ENCODE measurements at regions not wholly inside any gene's neighbourhood (a gene's known extent, or its start where the extent isn't known, plus 50 kb on each side); places are given as distances from the start of the nearest gene placed in this dataset.

DNA sequence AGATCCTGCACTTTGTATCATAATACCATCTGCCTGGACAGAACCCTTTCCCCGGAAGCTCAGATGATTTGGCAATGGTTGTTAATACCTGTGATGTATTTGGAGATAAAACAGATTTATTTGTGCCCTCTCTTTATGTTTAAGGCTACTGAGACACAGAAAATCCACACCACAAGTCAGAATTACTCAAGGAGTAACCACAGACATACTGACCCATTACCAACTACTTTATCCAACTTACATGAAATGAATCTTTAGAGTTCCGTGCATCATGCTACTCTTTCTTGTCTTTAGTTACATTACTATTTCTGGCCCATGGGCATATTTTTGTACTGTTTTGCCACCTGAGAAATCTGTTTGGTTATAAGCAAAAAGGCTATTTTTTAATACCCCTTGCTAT is 384.0 kb downstream of the STK39 start:
- TF ChIP-seq ZFP30 (CRISPR knock-in tag; IDR thresholded peaks at IDR 0.05): no peak
- no peak for TF ChIP-seq SNAI2 (CRISPR knock-in tag; IDR thresholded peaks at IDR 0.05)
- no peak for TF ChIP-seq TOX (CRISPR knock-in tag; IDR thresholded peaks at IDR 0.05; ENCODE audit: borderline replicate concordance)
- no peak for TF ChIP-seq ZC3H10 (CRISPR knock-in tag; IDR thresholded peaks at IDR 0.05)
- TF ChIP-seq ARNTL (CRISPR knock-in tag; IDR thresholded peaks at IDR 0.05; ENCODE audit: borderline replicate concordance, low read depth): no peak
- no peak for TF ChIP-seq OSR1 (CRISPR knock-in tag; IDR thresholded peaks at IDR 0.05)
- TF ChIP-seq ZNF565 (CRISPR knock-in tag; conservative IDR thresholded peaks at IDR 0.05; ENCODE audit: low read depth): no peak
- ATAC-seq: no peak

DNA sequence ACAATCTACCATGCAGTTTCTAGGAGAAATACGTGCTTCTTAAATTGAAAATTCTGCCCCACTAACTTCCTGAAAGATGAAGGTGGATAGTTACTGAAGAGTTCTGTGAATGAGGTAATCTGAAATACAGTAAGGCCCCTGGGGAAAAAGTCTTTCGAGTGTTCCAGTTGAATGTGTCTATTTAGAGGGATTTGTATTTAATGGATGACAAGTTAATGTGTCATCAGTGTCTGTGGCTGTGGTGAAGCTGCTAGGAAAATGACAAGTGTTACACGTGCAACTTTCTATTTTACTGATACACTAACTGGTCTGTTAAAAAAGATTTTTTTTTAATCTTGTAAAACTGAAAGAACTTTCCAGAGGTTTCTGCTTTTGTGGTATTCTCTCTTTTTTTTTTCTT is 384.6 kb downstream of the STK39 start:
- TF ChIP-seq, protein P1, sequence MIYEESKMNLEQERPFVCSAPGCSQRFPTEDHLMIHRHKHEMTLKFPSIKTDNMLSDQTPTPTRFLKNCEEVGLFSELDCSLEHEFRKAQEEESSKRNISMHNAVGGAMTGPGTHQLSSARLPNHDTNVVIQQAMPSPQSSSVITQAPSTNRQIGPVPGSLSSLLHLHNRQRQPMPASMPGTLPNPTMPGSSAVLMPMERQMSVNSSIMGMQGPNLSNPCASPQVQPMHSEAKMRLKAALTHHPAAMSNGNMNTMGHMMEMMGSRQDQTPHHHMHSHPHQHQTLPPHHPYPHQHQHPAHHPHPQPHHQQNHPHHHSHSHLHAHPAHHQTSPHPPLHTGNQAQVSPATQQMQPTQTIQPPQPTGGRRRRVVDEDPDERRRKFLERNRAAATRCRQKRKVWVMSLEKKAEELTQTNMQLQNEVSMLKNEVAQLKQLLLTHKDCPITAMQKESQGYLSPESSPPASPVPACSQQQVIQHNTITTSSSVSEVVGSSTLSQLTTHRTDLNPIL (CRISPR knock-in tag; IDR thresholded peaks at IDR 0.05; ENCODE audit: low read depth): no peak
- TF ChIP-seq ISL1 (CRISPR knock-in tag; IDR thresholded peaks at IDR 0.05): no peak
- no peak for TF ChIP-seq ESRRG (CRISPR knock-in tag; IDR thresholded peaks at IDR 0.05)
- TF ChIP-seq BACH2 (CRISPR knock-in tag; IDR thresholded peaks at IDR 0.05; ENCODE audit: borderline replicate concordance): no peak
- TF ChIP-seq ZFP3 (CRISPR knock-in tag; IDR thresholded peaks at IDR 0.05): no peak
- TF ChIP-seq, protein P2, sequence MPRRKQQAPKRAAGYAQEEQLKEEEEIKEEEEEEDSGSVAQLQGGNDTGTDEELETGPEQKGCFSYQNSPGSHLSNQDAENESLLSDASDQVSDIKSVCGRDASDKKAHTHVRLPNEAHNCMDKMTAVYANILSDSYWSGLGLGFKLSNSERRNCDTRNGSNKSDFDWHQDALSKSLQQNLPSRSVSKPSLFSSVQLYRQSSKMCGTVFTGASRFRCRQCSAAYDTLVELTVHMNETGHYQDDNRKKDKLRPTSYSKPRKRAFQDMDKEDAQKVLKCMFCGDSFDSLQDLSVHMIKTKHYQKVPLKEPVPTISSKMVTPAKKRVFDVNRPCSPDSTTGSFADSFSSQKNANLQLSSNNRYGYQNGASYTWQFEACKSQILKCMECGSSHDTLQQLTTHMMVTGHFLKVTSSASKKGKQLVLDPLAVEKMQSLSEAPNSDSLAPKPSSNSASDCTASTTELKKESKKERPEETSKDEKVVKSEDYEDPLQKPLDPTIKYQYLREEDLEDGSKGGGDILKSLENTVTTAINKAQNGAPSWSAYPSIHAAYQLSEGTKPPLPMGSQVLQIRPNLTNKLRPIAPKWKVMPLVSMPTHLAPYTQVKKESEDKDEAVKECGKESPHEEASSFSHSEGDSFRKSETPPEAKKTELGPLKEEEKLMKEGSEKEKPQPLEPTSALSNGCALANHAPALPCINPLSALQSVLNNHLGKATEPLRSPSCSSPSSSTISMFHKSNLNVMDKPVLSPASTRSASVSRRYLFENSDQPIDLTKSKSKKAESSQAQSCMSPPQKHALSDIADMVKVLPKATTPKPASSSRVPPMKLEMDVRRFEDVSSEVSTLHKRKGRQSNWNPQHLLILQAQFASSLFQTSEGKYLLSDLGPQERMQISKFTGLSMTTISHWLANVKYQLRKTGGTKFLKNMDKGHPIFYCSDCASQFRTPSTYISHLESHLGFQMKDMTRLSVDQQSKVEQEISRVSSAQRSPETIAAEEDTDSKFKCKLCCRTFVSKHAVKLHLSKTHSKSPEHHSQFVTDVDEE (CRISPR knock-in tag; IDR thresholded peaks at IDR 0.05): no peak
- TF ChIP-seq ZFP30 (CRISPR knock-in tag; IDR thresholded peaks at IDR 0.05): no peak
- ATAC-seq: peak; percentile 35; the same call in 2 of the 3 replicates

DNA sequence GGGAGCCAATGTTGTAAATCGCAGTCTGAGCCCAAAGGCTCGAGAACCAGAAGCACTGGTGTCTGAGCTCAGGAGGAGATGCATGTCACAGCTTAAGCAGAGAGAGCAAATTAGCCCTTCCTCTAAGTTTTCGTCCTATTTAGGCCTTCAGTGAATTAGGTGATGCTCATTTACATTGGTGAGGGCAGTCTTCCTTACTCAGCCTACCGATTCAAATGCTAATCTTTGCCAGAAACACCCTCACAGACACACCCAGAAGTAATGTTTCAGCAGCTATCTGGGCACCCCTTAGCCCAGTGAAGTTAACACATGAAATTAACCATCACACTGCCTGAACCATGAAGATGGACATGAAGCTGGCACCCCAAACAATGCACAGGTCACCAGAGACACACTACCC is 385.1 kb downstream of the STK39 start:
- no peak for ATAC-seq
- TF ChIP-seq, protein P3, sequence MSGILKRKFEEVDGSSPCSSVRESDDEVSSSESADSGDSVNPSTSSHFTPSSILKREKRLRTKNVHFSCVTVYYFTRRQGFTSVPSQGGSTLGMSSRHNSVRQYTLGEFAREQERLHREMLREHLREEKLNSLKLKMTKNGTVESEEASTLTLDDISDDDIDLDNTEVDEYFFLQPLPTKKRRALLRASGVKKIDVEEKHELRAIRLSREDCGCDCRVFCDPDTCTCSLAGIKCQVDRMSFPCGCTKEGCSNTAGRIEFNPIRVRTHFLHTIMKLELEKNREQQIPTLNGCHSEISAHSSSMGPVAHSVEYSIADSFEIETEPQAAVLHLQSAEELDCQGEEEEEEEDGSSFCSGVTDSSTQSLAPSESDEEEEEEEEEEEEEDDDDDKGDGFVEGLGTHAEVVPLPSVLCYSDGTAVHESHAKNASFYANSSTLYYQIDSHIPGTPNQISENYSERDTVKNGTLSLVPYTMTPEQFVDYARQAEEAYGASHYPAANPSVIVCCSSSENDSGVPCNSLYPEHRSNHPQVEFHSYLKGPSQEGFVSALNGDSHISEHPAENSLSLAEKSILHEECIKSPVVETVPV (CRISPR knock-in tag; IDR thresholded peaks at IDR 0.05): no peak
- TF ChIP-seq TCF4 (CRISPR knock-in tag; IDR thresholded peaks at IDR 0.05; ENCODE audit: borderline replicate concordance) (no peak), ESRRG (CRISPR knock-in tag; IDR thresholded peaks at IDR 0.05) (no peak), ZNF565 (CRISPR knock-in tag; conservative IDR thresholded peaks at IDR 0.05; ENCODE audit: low read depth) (no peak), GLIS3 (CRISPR knock-in tag; IDR thresholded peaks at IDR 0.05) (no peak), ARNTL (CRISPR knock-in tag; IDR thresholded peaks at IDR 0.05; ENCODE audit: borderline replicate concordance, low read depth) (no peak), TOX (CRISPR knock-in tag; IDR thresholded peaks at IDR 0.05; ENCODE audit: borderline replicate concordance) (no peak)
- TF ChIP-seq, protein P4, sequence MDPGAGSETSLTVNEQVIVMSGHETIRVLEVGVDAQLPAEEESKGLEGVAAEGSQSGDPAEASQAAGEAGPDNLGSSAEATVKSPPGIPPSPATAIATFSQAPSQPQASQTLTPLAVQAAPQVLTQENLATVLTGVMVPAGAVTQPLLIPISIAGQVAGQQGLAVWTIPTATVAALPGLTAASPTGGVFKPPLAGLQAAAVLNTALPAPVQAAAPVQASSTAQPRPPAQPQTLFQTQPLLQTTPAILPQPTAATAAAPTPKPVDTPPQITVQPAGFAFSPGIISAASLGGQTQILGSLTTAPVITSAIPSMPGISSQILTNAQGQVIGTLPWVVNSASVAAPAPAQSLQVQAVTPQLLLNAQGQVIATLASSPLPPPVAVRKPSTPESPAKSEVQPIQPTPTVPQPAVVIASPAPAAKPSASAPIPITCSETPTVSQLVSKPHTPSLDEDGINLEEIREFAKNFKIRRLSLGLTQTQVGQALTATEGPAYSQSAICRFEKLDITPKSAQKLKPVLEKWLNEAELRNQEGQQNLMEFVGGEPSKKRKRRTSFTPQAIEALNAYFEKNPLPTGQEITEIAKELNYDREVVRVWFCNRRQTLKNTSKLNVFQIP (CRISPR knock-in tag; IDR thresholded peaks at IDR 0.05; ENCODE audit: borderline replicate concordance, low read depth): no peak

DNA sequence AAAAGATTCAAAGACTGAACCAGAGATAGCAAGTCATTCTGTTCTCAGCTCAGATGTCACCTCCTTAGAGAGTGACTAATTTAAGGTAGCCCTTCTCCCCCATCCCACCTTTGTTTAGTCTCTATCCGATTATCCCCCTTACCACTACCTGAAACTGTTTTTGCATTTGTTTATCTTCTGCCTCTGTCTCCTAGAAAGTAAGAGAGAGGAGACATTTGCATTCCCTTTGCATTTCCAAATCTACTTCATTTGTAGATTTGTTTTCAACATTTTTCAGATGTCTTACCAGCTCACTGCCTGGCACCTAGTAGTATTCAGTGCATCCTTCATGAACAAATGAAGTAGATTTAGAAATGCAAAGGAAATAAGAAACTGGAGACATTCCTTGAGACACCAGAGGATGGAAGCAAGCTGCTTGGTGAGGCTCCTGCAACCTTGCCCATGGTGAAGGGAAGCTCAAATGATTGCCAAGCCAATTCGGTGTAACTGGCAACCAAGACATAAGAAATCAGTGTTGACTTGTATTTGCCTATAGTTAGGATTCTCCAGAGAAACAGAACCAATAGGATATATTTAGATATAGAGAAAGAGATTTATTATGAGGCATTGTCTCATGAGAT is 385.7 kb downstream of the STK39 start:
- ATAC-seq: no peak
- TF ChIP-seq TCF4 (CRISPR knock-in tag; IDR thresholded peaks at IDR 0.05; ENCODE audit: borderline replicate concordance) (no peak), ZNF8 (CRISPR knock-in tag; IDR thresholded peaks at IDR 0.05) (no peak), SNAI2 (CRISPR knock-in tag; IDR thresholded peaks at IDR 0.05) (no peak), TOX (CRISPR knock-in tag; IDR thresholded peaks at IDR 0.05; ENCODE audit: borderline replicate concordance) (no peak), ZNF565 (CRISPR knock-in tag; conservative IDR thresholded peaks at IDR 0.05; ENCODE audit: low read depth) (no peak), OSR1 (CRISPR knock-in tag; IDR thresholded peaks at IDR 0.05) (no peak), BACH2 (CRISPR knock-in tag; IDR thresholded peaks at IDR 0.05; ENCODE audit: borderline replicate concordance) (no peak), ZFP3 (CRISPR knock-in tag; IDR thresholded peaks at IDR 0.05) (no peak), ESRRG (CRISPR knock-in tag; IDR thresholded peaks at IDR 0.05) (no peak), ZFP30 (CRISPR knock-in tag; IDR thresholded peaks at IDR 0.05) (no peak), ZNF70 (CRISPR knock-in tag; IDR thresholded peaks at IDR 0.05) (no peak), CSDC2 (CRISPR knock-in tag; IDR thresholded peaks at IDR 0.05) (no peak), ZC3H10 (CRISPR knock-in tag; IDR thresholded peaks at IDR 0.05) (no peak), PPARA (CRISPR knock-in tag; IDR thresholded peaks at IDR 0.05; ENCODE audit: borderline replicate concordance) (no peak)
- TF ChIP-seq, protein P4 (CRISPR knock-in tag; IDR thresholded peaks at IDR 0.05; ENCODE audit: borderline replicate concordance, low read depth): no peak
- TF ChIP-seq, protein P3 (CRISPR knock-in tag; IDR thresholded peaks at IDR 0.05): no peak
- TF ChIP-seq, protein P1 (CRISPR knock-in tag; IDR thresholded peaks at IDR 0.05; ENCODE audit: low read depth): no peak

Data from SK-N-SH treated with all-trans-retinoic acid at 6 μM for 48 hours (cell line).